NCI-H2029 (cell line): ENCODE measurements at regions not wholly inside any gene's neighbourhood (a gene's known extent, or its start where the extent isn't known, plus 50 kb on each side); places are given as distances from the start of the nearest gene placed in this dataset.
"Not testable (repeated sequence)": the region's sequence is repeated elsewhere in the genome, so short reads cannot be mapped to it uniquely, and the experiment has no call there.

Experiments used
- DNase-seq: peaks from one replicate; lab custom pipeline; 2025; lab: John Stamatoyannopoulos, UW

DNA sequence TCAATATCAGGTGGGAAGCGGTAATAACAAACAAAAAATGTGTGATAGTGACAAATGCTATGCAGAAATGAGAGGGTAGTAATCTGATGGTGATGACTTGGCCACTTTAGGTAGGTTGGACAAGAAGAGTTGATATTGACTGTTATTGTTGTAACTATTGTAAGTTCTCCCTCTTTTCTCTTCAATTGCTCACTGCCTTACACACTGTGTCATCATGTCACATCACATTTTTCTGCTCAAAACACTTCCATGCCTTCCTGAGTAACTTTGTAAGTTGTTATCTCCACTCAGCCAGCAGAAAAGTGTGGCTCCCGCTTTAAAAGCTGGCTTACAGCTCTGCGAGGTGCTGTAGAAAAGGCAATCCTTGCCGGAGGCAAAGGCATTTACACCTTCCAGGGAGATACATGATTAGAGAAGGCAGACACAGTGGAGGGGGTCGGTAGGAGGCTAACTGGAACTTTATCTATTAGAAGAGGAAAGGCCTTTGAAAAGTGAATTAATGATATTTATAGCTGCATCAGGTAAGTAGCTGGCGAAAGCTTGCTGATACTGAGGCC, 85.2 kb upstream of the CLINT1 start:
- no peak for DNase-seq

DNA sequence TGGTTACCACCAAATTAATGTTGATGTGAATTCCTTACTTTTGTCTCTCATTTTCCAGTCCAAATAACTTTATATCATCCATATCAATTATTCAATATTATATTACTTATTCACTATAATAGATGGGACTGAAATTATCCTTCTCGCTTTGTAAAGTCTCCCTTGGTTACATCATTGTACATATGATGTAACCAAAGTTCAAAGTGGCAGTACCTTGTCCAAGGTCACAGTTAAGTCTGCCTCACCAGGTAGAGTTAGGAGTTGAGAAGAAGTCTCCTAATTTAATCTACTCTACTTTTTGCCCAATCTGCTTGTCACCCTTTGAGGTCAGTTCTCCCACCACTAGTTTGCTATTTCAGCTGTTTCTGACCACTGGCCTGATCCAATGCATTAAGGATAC, 83.7 kb upstream of the CLINT1 start:
- no peak for DNase-seq

DNA sequence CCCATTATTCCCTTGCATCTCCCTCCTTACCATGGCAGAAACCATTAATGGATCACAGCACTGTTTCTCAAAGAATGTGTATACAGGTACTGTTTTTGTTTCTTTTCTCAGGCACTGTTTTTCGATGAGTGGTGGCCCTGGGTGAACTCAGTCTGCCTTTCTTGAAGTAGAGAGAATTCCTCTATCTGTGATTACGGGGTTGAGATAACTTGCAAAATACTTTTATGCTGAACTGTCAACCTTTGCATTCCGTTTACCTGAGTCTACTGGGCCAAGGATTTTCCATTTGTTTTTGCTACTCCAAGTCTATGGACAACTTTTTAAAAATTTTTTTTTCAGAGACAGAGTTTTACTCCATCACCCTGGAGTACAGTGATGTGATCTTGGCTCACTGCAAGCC, 82.7 kb upstream of the CLINT1 start:
- DNase-seq, result no peak

DNA sequence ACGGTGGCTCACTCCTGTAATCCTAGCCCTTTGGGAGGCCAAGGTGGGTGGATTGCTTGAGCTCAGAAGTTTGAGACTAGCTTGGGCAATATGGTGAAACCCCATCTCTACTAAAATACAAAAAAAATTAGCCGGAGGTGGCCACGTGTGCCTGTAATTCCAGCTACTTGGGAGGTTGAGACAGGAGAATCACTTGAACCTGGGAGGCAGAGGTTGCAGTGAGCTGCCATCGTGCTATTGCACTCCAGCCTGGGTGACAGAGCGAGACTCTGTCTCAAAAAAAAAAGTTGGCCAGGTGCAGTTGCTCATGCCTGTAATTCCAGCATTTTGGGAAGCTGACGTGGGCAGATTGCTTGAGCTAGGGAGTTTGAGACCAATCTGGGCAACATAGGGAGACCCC, 79.2 kb upstream of the CLINT1 start:
- DNase-seq, result not testable (repeated sequence)

DNA sequence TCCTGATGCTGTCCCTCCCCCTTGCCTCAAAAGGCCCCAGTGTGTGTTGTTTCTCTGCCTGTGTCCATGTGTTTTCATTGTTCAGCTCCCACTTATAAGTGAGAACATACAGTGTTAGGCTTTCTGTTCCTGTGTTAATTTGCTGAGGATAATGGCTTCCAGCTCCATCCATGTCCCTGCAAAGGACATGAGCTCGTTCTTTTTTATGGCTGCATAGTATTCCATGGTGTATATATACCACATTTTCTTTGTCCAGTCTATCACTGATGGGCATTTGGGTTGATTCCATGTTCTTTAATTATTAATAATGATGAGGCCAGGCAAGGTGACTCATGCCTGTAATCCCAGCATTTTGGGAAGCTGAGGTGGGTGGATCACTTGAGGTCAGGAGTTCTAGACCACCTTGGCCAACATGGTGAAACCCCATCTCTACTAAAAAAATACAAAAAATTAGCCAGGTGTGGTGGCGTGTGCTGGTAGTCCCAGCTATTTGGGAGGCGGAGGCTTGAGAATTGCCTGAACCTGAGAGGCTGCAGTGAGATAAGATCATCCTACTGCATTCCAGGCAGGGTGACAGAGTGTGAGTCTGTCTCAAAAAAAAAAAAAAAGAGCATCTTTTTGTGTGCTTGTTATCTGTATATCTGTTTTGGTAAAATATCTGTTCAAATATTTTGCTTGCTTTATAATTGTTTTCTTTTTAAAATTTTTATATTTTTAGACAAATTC, 78.0 kb upstream of the CLINT1 start:
- DNase-seq, result not testable (repeated sequence)

DNA sequence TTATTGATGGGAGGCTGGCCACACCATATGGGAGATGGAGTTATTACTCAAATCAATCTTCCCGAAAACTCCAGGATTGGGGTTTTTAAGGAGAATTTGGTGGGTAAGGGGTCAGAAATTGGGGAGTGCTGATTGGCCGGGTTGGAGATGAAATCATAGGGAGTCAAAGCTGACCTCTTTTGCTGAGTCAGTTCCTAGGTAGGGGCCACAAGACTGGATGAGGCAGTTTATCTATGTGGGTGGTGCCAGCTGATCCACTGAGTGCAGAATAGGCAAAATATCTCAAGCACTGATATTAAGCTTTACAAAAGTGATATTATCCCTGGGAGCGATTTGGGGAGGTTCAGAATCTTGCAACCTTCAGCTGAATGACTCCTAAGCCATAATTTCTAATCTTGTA, 75.7 kb upstream of the CLINT1 start:
- DNase-seq, result no peak

DNA sequence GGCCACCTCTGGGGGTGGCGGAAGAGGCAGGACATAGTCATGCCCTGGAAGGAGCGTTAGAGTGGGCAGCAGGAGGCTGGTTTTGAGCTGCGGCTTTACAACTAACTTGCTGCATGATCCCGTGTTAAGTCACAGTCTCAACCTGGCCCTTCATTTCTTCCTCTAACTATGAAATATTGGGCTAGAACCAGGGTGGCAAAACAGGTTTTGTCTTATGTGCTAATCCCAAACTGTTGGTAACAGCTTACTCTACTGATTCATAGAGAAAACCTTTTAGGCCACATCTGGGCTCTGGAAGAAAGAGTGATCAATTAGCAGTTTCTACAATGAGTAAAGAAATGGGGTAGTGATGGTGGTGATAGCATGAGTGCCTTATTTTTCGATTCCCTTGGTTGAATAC, 74.1 kb upstream of the CLINT1 start:
- DNase-seq, result no peak

DNA sequence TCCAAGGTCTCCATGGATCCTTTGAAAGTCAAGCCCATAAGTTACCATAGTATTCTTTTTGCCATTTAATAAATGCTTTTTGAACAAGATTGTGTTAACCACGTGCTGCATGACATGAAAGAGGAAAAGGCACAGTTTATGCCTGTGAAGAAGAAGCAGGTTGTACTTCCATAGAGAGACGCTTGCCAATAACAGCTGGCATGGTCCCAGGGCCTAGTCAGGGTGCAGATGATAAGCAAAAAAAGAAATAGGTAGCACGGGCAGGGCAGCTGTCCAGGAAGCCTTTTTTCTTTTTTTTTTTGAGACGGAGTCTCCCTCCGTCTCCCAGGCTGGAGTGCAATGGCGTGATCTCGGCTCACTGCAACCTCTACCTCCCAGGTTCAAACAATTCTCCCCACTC, 71.8 kb upstream of the CLINT1 start:
- peak; percentile 16 for DNase-seq

DNA sequence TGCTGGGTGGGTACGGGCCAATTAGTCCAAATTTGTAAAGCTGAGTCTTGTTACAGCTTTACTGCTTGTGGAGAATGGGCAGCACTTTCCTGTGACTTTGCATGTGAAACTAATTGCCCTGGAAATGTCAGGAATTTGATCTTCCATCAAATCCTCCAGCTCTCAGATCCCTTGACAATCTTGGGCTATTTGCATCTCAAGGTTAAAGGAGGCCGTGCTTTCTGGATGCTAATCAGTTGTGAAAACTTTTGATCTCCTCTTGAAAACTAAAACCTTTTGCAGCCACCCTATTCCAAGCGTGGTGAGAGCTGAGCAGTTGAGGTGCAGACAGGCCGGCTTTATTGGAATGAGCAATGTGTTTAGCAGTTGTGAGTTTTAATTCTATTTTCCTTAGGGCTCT, 68.0 kb upstream of the CLINT1 start:
- DNase-seq, result no peak

DNA sequence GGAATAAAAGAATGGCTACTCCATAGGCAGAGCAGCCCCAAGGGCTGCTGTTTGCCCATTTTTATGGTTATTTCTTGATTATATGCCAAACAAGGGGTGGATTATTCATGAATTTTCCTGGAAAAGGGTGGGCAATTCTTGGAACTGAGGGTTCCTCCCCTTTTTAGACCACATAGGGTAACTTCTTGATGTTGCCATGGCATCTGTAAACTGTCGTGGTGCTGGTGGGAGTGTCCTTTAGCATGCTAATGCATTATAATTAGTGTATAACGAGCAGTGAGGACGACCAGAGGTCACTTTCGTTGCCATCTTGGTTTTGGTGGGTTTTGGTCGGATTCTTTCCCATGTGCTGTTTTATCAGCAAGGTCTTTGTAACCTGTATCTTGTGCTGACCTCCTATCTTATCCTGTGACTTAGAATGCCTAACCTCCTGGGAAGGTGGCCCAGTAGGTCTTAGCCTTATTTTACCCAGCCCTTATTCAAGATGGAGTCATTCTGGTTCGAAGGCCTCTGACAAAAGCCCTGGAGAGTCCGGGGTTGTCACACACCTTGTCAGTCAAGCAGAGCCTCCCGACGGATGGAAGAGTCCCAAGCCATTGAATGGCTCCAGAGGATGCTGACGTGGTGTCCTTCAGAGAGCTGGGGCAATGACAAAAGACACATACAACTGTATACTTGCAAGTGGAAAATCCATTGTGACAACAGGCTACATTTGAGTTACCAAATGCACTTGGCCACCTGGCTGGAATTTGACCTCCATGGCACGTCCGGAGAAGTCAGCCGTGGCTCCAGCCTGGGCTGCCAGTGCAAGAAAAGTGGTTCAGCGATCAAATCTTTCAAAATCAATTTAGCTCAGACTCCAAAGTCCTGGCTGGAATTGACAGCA, 67.1 kb upstream of the CLINT1 start:
- DNase-seq, result no peak

DNA sequence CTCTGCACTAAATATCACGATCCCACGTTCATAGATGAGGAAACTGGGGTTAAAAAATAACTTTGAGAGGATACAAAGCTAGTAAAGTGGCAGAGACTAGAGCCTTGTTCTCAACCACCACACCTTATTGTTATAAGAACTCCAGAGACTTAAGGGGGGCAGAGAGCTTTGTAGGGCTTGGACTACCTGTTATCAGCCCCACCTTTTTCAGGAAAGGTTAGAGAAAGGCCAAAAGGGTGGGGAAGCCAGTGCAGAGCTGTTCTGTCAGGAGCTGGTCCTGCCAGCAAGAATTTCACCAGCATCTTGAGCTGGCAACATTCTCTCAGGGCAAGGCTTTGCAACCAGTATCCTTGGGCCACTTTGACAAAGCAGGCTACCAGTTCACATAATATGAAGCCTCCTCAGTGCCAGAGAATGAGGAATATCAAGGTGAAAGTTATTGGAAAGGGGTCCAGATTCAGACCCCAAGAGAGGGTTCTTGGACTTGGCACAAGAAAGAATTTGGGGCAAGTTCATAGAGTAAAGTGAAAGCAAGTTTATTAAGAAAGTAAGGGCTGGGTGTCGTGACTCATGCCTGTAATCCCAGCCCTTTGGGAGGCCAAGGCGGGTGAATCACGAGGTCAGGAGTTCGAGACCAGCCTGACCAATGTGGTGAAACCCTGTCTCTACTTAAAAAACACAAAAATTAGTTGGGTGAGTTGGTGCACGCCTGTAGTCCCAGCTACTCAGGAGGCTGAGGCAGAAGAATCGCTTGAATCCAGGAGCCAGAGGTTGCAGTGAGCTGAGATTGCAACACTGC, 66.2 kb upstream of the CLINT1 start:
- DNase-seq, result no peak

DNA sequence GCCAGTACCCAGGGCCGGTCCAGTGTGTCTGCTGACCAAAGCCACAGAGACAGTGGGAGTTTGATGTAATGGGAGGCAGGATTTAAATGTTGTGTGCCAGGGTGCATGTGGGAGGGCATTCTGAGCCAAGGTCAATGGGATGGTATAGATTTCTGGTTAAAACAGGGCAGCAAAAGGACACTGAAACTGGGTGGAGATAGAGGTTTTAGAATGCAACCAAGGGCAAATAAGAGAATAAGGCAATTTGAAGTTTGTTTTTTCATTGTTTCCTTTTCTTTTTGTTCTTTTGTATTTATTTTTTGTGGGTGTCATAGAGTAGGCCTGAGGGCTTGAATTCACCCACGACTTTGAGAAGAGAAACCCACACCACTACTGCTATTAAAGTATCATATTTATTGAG, 65.5 kb upstream of the CLINT1 start:
- DNase-seq, result no peak

DNA sequence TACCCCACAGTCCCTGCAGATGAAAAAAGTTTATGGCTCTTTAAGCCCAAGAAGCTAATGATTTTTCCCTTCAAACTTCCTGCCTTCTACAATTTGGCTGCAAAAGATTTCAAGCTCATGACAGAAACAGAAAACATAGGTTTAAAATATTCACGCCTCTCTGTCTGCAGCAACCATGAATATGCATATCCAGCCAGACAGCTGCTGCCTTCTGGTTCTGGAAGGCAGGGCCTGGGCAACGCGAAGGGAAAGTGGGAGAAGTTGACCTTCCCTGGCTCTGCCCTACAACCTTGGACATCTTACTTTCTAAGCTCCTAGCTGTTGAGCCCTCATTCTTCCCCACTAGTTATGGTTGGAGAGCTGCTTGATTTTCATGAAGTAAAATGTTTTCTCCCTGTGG, 64.8 kb upstream of the CLINT1 start:
- no peak for DNase-seq

DNA sequence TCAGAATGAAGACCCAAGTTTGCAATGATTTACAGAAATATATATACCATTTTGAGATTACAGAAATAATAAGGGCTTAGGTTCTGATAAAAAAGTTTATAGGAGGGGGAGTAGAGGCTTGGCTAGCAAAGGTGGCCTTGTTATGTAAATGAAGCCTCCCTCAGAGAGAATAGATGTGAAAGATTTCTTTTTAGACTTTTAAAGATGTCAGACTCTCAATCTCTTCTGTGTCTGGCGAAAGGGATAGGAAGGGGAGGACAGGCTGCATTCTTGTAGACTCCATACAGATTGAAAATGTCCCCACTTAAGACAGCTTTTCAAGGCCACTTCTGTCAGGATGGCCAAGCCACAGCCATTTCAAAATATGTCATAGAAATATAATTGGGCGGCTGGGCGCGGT, 63.1 kb upstream of the CLINT1 start:
- DNase-seq, result no peak

DNA sequence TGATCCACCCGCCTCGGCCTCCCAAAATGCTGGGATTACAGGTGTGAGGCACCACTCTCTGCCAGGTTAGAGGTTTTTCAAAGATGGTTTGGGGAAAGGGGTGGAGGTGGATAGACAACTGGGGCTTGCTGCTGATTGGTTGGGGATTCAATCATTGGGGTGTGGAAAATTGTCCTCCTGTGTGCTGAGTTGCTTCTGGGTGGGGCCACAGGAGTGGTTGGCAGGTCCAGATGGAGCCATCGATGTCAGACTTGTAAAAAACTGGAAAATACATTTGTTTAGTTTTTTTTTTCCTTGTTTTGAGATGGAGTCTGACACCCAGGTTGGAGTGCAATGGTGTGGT, 61.9 kb upstream of the CLINT1 start:
- no peak for DNase-seq

DNA sequence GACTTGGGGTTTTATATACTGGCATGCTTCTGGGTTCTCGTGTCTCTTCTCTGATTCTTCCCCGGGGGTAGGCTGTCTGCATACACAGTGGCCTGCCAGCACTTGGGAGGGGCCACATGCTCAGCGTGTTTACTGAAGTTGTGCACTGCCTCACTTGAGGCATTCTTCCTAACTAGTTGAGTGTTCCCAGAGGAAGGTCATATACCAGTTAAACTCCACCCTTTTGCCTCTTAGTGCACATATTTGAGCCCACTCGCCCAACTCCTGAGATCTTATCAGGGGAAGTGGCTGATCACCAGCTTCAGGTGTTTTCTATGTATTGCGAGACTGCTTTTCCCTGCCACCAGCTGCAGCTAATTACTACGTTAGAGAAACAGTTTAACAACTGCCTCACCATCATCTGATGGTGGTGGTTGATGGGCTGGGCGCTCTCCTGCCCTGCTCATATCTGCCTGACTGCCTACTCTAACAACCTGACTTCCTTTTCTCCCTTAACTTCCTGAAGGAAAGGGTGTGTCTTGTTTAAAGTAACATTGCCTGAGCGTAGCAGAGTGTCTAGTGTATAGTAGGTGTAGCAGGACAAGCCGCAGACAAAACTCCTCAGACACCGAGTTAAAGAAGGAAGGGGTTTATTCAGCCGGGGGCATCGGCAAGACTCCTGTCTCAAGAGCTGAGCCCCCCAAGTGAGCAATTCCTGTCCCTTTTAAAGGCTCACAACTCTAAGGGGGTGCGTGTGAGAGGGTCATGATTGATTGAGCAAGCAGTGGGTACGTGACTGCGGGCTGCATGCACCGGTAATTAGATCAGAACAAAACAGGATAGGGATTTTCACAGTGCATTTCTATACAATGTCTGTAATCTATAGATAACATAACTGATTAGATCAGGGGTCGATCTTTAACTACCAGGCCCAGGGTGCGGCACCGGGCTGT, 60.1 kb upstream of the CLINT1 start:
- no peak for DNase-seq

DNA sequence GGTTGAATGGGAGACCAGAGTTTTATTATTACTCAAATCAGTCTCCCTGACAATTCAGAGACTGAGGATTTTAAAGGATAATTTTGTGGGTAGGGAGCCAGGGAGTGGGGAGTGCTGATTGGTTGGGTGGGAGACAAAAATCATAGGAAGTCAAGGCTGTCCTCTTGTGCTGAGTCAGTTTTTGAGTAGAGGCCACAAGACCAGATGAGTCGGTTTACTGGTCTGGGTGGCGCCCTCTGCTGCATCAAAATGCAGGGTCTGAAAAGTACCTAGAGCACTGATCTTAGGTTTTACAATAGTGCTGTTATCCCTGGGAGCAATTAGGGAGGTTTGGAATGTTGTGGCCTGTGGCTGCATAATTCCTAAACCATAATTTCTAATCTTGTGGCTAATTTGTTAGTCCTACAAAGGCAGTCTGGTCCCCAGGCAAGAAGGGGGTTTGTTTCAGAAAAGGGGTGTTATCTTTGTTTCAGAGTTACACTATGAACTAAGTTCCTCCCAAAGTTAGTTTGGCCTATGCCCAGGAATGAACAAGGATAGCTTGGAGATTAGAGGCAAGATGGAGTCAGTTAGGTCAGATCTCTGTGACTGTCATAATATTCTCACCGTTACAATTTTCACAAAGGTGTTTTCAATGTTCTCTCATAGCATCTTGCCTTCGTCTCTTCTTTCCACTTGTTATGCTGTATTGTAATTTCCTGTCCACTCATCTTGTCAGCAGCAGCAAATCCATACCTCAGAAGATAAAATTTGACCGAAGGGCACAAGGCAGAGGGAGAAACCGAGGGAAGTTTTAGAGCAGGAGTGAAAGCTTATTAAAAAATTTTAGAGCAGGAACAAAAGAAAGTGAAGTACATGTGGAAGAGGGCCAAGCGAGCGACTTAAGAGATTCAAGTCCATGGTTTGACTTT, 59.2 kb upstream of the CLINT1 start:
- peak; percentile 39 for DNase-seq

DNA sequence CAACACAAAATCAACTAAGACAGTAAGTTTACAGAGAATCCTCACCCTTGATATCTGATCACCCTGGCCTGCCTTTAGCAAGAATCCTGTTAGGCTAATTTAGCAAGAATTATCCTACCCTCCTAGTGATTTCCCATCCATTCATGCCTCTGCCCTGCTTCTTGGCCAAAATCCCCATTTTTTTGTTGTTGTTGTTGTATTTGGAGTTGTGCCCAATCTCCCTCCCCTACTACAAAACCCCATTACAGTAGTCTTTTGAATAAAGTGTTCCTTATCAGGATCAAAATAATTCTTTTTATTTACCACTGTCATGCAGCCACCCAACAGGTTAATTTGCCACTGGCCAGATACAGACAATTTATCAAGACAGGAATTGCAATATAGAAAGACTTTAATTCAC, 58.5 kb upstream of the CLINT1 start:
- DNase-seq, result no peak

DNA sequence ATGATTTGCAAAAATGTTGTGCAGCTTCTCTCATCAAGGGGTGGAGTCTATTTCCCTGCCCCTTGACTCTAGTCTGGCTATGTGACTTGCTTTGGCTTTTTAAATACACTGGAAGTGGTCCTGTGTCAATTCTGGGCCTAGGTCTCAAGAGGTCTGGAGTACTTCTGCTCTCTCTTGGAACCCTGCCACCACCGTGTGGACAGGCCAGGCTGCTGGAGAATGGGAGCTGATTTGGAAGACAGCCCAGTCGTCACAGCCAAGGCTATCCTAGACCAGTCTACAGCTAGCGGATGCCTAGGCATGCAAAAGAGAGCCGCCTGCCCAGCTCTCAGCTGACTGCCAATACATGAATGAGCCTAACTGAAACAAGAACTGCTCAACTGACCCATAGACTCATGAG, 56.7 kb upstream of the CLINT1 start:
- DNase-seq, result peak; percentile 98

DNA sequence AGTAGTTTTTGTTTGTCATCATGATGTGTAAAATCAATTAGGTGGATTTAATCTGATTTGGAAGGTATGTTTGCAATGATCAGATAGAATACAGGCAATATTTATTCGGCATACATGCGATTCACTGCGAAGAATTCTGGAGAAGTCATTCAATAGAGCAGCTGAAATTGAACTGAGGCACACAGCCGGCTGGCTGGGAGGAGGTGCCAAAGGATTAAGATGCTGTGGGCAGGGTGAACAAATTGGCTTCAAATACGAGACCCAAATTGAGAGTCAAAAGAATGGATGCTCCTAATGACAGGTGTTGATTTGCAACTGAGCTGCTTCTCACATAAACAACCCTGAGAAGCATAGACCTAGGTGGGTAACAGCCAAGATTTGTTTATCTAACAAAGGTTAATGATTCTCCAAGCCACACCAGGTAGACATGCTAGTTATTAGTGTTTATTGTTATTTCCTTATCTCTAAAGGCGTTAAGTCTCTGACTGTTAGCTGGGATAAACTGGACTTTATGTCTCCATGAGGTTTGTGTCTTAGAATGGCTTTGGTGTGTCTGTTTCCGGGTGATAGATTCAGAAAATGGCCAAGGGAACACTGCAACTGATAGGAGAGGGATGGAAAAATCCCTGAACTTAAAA, 55.3 kb upstream of the CLINT1 start:
- no peak for DNase-seq
